ENCODE measurements at regions not wholly inside any gene's neighbourhood (a gene's known extent, or its start where the extent isn't known, plus 50 kb on each side); places are given as distances from the start of the nearest gene placed in this dataset.
A peak's percentile ranks its signal among the peaks of the same experiment; 100 is the strongest.

GRCh38 chr6:87822011-87822410 is 120.0 kb upstream of the AKIRIN2 start (continued):
- TF ChIP-seq RBM39 (IDR thresholded peaks at IDR 0.05; ENCODE audit: low read depth, low read length, poor library complexity, severe bottlenecking) (no peak), ZNF430 (CRISPR knock-in tag; IDR thresholded peaks at IDR 0.05) (no peak), SRSF9 (IDR thresholded peaks at IDR 0.05; ENCODE audit: borderline replicate concordance, insufficient read depth, low read depth, low read length, poor library complexity, severe bottlenecking) (no peak), ARID3A (IDR thresholded peaks at IDR 0.05; ENCODE audit: low read depth, low read length) (peak; percentile 29; the same call in 1 of the 2 replicates), EP300 (IDR thresholded peaks at IDR 0.05; ENCODE audit: low read depth in 2 of 2, low read length in 2 of 2) (peak in 1 of 2 experiments; percentile 80; a peak in 2 of 4 replicates), EP300 (CRISPR knock-in tag; IDR thresholded peaks at IDR 0.05; ENCODE audit: borderline replicate concordance) (peak; percentile 72; the same call in 1 of the 2 replicates), NFKBIZ (CRISPR knock-in tag; IDR thresholded peaks at IDR 0.05) (0 out of 2 replicates have a peak, but pooled peaks have one; percentile 51), THAP11 (CRISPR knock-in tag; IDR thresholded peaks at IDR 0.05) (peak; percentile 38; the same call in 1 of the 2 replicates), NFE2L2 (IDR thresholded peaks at IDR 0.05; ENCODE audit: low read length) (no peak), ZMYM4 (CRISPR knock-in tag; IDR thresholded peaks at IDR 0.05) (peak; percentile 15; the same call in 1 of the 2 replicates), MIER3 (CRISPR knock-in tag; IDR thresholded peaks at IDR 0.05; ENCODE audit: borderline replicate concordance) (peak; percentile 56; the same call in 1 of the 2 replicates), CHD2 (IDR thresholded peaks at IDR 0.05; ENCODE audit: low read depth, low read length) (no peak), ZNF710 (CRISPR knock-in tag; IDR thresholded peaks at IDR 0.05; ENCODE audit: borderline replicate concordance) (peak; percentile 87), MAFK (conservative IDR thresholded peaks at IDR 0.05 in 1 of 2, IDR thresholded peaks at IDR 0.05 in 1 of 2; ENCODE audit: low read length in 2 of 2) (no peak), FOSL1 (CRISPR knock-in tag; IDR thresholded peaks at IDR 0.05; ENCODE audit: borderline replicate concordance) (no peak; the same call in 1 of the 2 replicates), BRF2 (CRISPR knock-in tag; IDR thresholded peaks at IDR 0.05) (peak; percentile 23; the same call in 1 of the 2 replicates), ZNF792 (CRISPR knock-in tag; IDR thresholded peaks at IDR 0.05) (peak; percentile 80; the same call in 1 of the 2 replicates), TBX2 (CRISPR knock-in tag; IDR thresholded peaks at IDR 0.05; ENCODE audit: borderline replicate concordance) (0 out of 2 replicates have a peak, but pooled peaks have one; percentile 17), ZBTB8A (CRISPR knock-in tag; IDR thresholded peaks at IDR 0.05; ENCODE audit: borderline replicate concordance, low read depth) (no peak), ZUFSP (CRISPR knock-in tag; IDR thresholded peaks at IDR 0.05; ENCODE audit: borderline replicate concordance) (no peak), ATF4 (CRISPR knock-in tag; IDR thresholded peaks at IDR 0.05) (peak in 1 of 2 experiments; percentile 55; a peak in 1 of 4 replicates)
